ENCODE measurements at regions not wholly inside any gene's neighbourhood (a gene's known extent, or its start where the extent isn't known, plus 50 kb on each side); places are given as distances from the start of the nearest gene placed in this dataset.

- Mint-ChIP-seq H3K4me3 (no peak overlapping the region), H3K36me3 (no peaks in the 10 kb centered on the region)
- POLR2A ChIA-PET = no interaction called here
These were observed 229.4 kb downstream of the TPRG1 start for GRCh38 chr3:189401196-189401595.

DNA sequence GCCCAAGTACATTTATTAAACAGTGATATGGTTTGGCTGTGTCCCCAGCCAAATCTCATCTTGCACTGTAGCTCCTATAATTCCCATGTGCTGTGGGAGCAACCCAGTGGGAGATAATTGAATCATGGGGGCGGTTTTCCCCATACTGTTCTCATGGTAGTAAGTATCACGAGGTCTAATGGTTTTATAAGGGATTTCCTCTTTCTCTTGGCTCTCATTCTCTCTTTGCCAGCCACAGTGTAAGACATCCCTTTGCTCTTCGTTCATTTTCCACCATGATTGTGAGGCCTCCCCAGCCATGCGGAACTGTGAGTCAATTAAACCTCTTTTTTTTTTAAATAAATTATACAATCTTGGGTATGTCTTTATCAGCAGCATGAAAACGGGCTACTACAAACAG, 228.0 kb upstream of the TP63 start:
- no peak for ATAC-seq
- H3K36me3 Mint-ChIP-seq = no peaks in the 10 kb centered on the region
- H3K9me3 Mint-ChIP-seq = no peaks in the 10 kb centered on the region
- H3K4me3 Mint-ChIP-seq = no peak overlapping the region
- H3K4me1 Mint-ChIP-seq = no peaks in the 10 kb centered on the region
- H3K27me3 Mint-ChIP-seq (ENCODE audit: low read depth) = no peaks in the 10 kb centered on the region
- DNase-seq (ENCODE audit: low spot score) = no peak
- H3K27ac Mint-ChIP-seq = no peak overlapping the region
- CTCF ChIA-PET = no interaction called here
- TF ChIP-seq MYBL2 (CRISPR knock-in tag; IDR thresholded peaks at IDR 0.05) = no peak
- TF ChIP-seq NFYB (CRISPR knock-in tag; conservative IDR thresholded peaks at IDR 0.05; ENCODE audit: low read depth) = no peak
- TF ChIP-seq ZNF138 (CRISPR knock-in tag; conservative IDR thresholded peaks at IDR 0.05) = no peak
- no peak for TF ChIP-seq CTCF (IDR thresholded peaks at IDR 0.05)
- TF ChIP-seq, protein P1, sequence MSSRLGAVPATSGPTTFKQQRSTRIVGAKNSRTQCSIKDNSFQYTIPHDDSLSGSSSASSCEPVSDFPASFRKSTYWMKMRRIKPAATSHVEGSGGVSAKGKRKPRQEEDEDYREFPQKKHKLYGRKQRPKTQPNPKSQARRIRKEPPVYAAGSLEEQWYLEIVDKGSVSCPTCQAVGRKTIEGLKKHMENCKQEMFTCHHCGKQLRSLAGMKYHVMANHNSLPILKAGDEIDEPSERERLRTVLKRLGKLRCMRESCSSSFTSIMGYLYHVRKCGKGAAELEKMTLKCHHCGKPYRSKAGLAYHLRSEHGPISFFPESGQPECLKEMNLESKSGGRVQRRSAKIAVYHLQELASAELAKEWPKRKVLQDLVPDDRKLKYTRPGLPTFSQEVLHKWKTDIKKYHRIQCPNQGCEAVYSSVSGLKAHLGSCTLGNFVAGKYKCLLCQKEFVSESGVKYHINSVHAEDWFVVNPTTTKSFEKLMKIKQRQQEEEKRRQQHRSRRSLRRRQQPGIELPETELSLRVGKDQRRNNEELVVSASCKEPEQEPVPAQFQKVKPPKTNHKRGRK (CRISPR knock-in tag; IDR thresholded peaks at IDR 0.05; ENCODE audit: borderline replicate concordance) = no peak
- TF ChIP-seq NFE2L1 (CRISPR knock-in tag; IDR thresholded peaks at IDR 0.05) = no peak
- TF ChIP-seq, protein P2, sequence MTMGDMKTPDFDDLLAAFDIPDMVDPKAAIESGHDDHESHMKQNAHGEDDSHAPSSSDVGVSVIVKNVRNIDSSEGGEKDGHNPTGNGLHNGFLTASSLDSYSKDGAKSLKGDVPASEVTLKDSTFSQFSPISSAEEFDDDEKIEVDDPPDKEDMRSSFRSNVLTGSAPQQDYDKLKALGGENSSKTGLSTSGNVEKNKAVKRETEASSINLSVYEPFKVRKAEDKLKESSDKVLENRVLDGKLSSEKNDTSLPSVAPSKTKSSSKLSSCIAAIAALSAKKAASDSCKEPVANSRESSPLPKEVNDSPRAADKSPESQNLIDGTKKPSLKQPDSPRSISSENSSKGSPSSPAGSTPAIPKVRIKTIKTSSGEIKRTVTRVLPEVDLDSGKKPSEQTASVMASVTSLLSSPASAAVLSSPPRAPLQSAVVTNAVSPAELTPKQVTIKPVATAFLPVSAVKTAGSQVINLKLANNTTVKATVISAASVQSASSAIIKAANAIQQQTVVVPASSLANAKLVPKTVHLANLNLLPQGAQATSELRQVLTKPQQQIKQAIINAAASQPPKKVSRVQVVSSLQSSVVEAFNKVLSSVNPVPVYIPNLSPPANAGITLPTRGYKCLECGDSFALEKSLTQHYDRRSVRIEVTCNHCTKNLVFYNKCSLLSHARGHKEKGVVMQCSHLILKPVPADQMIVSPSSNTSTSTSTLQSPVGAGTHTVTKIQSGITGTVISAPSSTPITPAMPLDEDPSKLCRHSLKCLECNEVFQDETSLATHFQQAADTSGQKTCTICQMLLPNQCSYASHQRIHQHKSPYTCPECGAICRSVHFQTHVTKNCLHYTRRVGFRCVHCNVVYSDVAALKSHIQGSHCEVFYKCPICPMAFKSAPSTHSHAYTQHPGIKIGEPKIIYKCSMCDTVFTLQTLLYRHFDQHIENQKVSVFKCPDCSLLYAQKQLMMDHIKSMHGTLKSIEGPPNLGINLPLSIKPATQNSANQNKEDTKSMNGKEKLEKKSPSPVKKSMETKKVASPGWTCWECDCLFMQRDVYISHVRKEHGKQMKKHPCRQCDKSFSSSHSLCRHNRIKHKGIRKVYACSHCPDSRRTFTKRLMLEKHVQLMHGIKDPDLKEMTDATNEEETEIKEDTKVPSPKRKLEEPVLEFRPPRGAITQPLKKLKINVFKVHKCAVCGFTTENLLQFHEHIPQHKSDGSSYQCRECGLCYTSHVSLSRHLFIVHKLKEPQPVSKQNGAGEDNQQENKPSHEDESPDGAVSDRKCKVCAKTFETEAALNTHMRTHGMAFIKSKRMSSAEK (CRISPR knock-in tag; IDR thresholded peaks at IDR 0.05; ENCODE audit: borderline replicate concordance) = no peak
- TF ChIP-seq FOXP1 (CRISPR knock-in tag; IDR thresholded peaks at IDR 0.05; ENCODE audit: borderline replicate concordance) = no peak
- TF ChIP-seq EMX1 (CRISPR knock-in tag; IDR thresholded peaks at IDR 0.05) = no peak
- no peak for TF ChIP-seq SMAD3 (CRISPR knock-in tag; IDR thresholded peaks at IDR 0.05; ENCODE audit: borderline replicate concordance)
- no peak for TF ChIP-seq SMAD4 (CRISPR knock-in tag; IDR thresholded peaks at IDR 0.05)
- TF ChIP-seq GRHL2 (CRISPR knock-in tag; IDR thresholded peaks at IDR 0.05; ENCODE audit: insufficient replicate concordance, severe bottlenecking) = no peak
- no peak for TF ChIP-seq AFF4 (CRISPR knock-in tag; IDR thresholded peaks at IDR 0.05; ENCODE audit: borderline replicate concordance)
- no peak for TF ChIP-seq ZNF317 (CRISPR knock-in tag; IDR thresholded peaks at IDR 0.05; ENCODE audit: borderline replicate concordance, low read depth)
- POLR2A ChIA-PET = no interaction called here

More at GRCh38 chr3:189401196-189401595, 229.4 kb downstream of the TPRG1 start:
- DNase-seq (ENCODE audit: low spot score) (no peak), ATAC-seq (no peak)
- H3K9me3 Mint-ChIP-seq = no peaks in the 10 kb centered on the region
- CTCF ChIA-PET = no interaction called here
- no peak for TF ChIP-seq PRRX2 (CRISPR knock-in tag; IDR thresholded peaks at IDR 0.05)
- no peak for TF ChIP-seq MYBL2 (CRISPR knock-in tag; IDR thresholded peaks at IDR 0.05)
- TF ChIP-seq, protein P3, sequence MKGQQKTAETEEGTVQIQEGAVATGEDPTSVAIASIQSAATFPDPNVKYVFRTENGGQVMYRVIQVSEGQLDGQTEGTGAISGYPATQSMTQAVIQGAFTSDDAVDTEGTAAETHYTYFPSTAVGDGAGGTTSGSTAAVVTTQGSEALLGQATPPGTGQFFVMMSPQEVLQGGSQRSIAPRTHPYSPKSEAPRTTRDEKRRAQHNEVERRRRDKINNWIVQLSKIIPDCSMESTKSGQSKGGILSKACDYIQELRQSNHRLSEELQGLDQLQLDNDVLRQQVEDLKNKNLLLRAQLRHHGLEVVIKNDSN (CRISPR knock-in tag; IDR thresholded peaks at IDR 0.05) = no peak
- no peak for TF ChIP-seq ZNF281 (CRISPR knock-in tag; IDR thresholded peaks at IDR 0.05)
- TF ChIP-seq ETV6 (CRISPR knock-in tag; IDR thresholded peaks at IDR 0.05) = no peak
- TF ChIP-seq ZNF396 (CRISPR knock-in tag; IDR thresholded peaks at IDR 0.05; ENCODE audit: borderline replicate concordance) = no peak
- H3K27me3 Mint-ChIP-seq (ENCODE audit: low read depth) = no peaks in the 10 kb centered on the region
- no peak overlapping the region for H3K27ac Mint-ChIP-seq
- H3K4me1 Mint-ChIP-seq = no peaks in the 10 kb centered on the region

Measured in WTC11 (cell line).